HL-60 (cell line): ENCODE measurements at regions not wholly inside any gene's neighbourhood (a gene's known extent, or its start where the extent isn't known, plus 50 kb on each side); places are given as distances from the start of the nearest gene placed in this dataset.

ENCODE experiments used
- DNase-seq, 2 experiments: peaks; one replicate each; pipeline ENCODE4 v3.0.0-alpha.2; 2010 to 2020; ENCODE audit warnings: low read depth in 1 of 2, low spot score in 1 of 2
- H3K27ac ChIP-seq: fragments of 250-450 bp; sonication (Bioruptor Pico); replicated peaks from 2 replicates; pipeline ENCODE4 v1.5.1; 2020; ENCODE audit warnings: mild to moderate bottlenecking, moderate library complexity
- H3K27me3 ChIP-seq: fragments of 250-450 bp; sonication (Bioruptor Pico); 2 replicates; pipeline ENCODE4 v1.5.1; 2021; ENCODE audit warnings: mild to moderate bottlenecking, moderate library complexity; ENCODE audit not compliant: insufficient read depth, poor library complexity, severe bottlenecking
- H3K4me3 ChIP-seq: replicated peaks from 2 replicates; pipeline ENCODE4 v1.5.1; 2011; ENCODE audit warnings: mild to moderate bottlenecking, control low read depth, low read length; ENCODE audit not compliant: insufficient read depth
- GABPA ChIP-seq: IDR thresholded peaks from 2 replicates; pipeline ENCODE4 v1.6.1; 2012; ENCODE audit warnings: low read depth
- POLR2AphosphoS5 ChIP-seq: IDR thresholded peaks from 2 replicates; pipeline ENCODE4 v1.6.1; 2012; ENCODE audit warnings: low read depth
- REST ChIP-seq: IDR thresholded peaks from 2 replicates; pipeline ENCODE4 v1.6.1; 2012; ENCODE audit warnings: low read depth; ENCODE audit not compliant: insufficient replicate concordance
- SPI1 ChIP-seq: IDR thresholded peaks from 2 replicates; pipeline ENCODE4 v1.6.1; 2012; ENCODE audit warnings: low read depth, mild to moderate bottlenecking, borderline replicate concordance
- TF ChIP-seq, protein P1 (sequence below): IDR thresholded peaks from one replicate; pipeline ENCODE4 v1.5.1; 2011; ENCODE audit warnings: low read length, control low read depth, inconsistent platforms; ENCODE audit not compliant: insufficient read depth

- H3K27ac ChIP-seq, result no peak overlapping the region
- peaks cover 2% of the 10 kb centered on the region for H3K27me3 ChIP-seq
- H3K4me3 ChIP-seq, result no peak overlapping the region
- DNase-seq, result no peak
- TF ChIP-seq POLR2AphosphoS5 (no peak), SPI1 (no peak), REST (no peak), GABPA (no peak)
- TF ChIP-seq, protein P1, sequence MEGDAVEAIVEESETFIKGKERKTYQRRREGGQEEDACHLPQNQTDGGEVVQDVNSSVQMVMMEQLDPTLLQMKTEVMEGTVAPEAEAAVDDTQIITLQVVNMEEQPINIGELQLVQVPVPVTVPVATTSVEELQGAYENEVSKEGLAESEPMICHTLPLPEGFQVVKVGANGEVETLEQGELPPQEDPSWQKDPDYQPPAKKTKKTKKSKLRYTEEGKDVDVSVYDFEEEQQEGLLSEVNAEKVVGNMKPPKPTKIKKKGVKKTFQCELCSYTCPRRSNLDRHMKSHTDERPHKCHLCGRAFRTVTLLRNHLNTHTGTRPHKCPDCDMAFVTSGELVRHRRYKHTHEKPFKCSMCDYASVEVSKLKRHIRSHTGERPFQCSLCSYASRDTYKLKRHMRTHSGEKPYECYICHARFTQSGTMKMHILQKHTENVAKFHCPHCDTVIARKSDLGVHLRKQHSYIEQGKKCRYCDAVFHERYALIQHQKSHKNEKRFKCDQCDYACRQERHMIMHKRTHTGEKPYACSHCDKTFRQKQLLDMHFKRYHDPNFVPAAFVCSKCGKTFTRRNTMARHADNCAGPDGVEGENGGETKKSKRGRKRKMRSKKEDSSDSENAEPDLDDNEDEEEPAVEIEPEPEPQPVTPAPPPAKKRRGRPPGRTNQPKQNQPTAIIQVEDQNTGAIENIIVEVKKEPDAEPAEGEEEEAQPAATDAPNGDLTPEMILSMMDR, result no peak
Observed at GRCh38 chr11:116693102-116693570, 79.7 kb downstream of the BUD13 start.

DNA sequence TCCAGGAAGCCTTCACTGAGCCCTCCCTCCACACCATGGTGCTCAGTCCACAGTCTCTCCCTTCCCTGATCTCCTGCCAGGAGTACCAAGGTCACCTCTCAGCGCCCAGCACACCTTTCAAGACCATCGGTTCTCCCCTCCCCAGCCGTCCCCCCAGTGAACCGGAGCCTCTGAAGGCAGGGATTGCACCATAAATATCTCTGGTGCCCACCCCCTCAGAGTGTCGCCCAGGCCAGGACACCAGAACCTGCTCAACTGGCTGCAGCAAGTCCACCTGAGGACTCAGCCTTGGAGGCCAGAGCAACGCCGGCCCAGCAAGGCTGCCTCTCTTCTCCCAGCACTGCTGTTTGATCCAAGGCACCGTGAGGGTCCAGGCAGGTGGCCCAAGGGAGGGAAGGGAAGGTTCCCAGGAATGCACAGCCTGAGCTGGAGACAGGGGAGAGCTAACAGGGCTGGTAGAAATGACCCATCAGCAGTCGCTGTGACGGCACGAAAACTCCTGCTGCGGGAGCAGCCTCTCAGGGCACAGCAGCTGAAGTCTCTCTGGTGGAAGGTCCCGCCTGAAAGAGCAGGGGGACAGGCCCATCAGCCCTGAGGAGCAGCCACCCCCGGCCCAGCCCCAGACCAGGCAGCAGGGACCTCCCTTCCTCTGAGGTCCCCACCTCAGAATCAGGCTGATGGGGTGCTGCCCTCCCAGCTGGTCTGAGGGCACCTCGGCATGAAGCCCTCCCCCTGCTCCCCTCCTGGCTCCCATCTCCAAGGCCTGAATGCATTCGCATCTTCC lies 80.3 kb downstream of the BUD13 start:
- Histone ChIP-seq H3K27ac (no peak overlapping the region), H3K4me3 (no peak overlapping the region), H3K27me3 (peaks cover 2% of the 10 kb centered on the region)
- TF ChIP-seq POLR2AphosphoS5 (no peak), GABPA (no peak), SPI1 (no peak), REST (no peak)
- TF ChIP-seq, protein P1, result no peak
- no peak for DNase-seq

DNA sequence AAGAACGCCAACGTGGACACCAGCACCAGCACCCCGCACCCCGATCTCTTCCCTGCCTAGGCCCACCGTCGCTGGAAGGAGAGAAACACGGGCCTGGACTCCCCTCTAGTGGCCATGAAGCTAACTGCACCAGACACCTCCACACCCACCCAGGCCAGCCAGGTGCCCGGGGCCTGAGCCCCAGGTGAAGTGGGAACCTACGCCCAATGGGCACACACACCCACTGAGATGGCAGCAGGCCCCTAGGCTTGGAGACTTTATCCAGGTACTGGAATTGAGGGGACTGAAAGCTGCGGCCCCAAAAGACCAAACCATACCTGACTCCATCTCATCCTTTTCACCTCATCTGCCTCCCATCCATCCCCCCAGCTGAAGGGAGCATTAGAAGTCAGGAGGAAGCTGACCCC lies 81.0 kb downstream of the BUD13 start:
- TF ChIP-seq REST, result no peak
- TF ChIP-seq, protein P1, result peak; percentile 73
- peak; percentile 7 to 31 for DNase-seq

More for the DNA sequence above, 81.0 kb downstream of the BUD13 start:
- Histone ChIP-seq H3K27me3 (peaks cover 2% of the 10 kb centered on the region), H3K4me3 (no peak overlapping the region), H3K27ac (no peak overlapping the region)
